SK-N-SH treated with all-trans-retinoic acid at 6 μM for 48 hours (cell line): ENCODE measurements at regions not wholly inside any gene's neighbourhood (a gene's known extent, or its start where the extent isn't known, plus 50 kb on each side); places are given as distances from the start of the nearest gene placed in this dataset.

Experiments
- ATAC-seq: fragments of 200-7000 bp; cut with Tn5 transposase; 3 replicates; pipeline ENCODE4 v1.9.1; 2020; ENCODE audit warnings: mild to moderate bottlenecking, moderate library complexity
- ARNTL ChIP-seq: fragments of 450-650 bp; formaldehyde crosslinking; IDR thresholded peaks from 2 replicates; pipeline ENCODE4 v1.5.0; 2020; ENCODE audit warnings: low read depth, mild to moderate bottlenecking, moderate library complexity, borderline replicate concordance
- BACH2 ChIP-seq: fragments of 250-450 bp; sonication (Bioruptor Pico); IDR thresholded peaks from 2 replicates; pipeline ENCODE4 v1.9.0; 2021; ENCODE audit warnings: mild to moderate bottlenecking, borderline replicate concordance
- CREB5 ChIP-seq: fragments of 250-450 bp; sonication (Bioruptor Pico); IDR thresholded peaks from 2 replicates; pipeline ENCODE4 v1.5.1; 2020; ENCODE audit warnings: low read depth, mild to moderate bottlenecking, moderate library complexity
- CSDC2 ChIP-seq: fragments of 250-450 bp; sonication (Bioruptor Pico); IDR thresholded peaks from 2 replicates; pipeline ENCODE4 v1.5.0; 2020; ENCODE audit warnings: mild to moderate bottlenecking, moderate library complexity
- ESRRG ChIP-seq: fragments of 250-450 bp; sonication (Bioruptor Pico); IDR thresholded peaks from 2 replicates; pipeline ENCODE4 v1.6.1; 2021; ENCODE audit warnings: mild to moderate bottlenecking
- GLIS3 ChIP-seq: fragments of 250-450 bp; sonication (Bioruptor Pico); IDR thresholded peaks from 2 replicates; pipeline ENCODE4 v1.5.0; 2020; ENCODE audit warnings: mild to moderate bottlenecking, moderate library complexity
- ISL1 ChIP-seq: fragments of 250-450 bp; sonication (Bioruptor Pico); IDR thresholded peaks from 2 replicates; pipeline ENCODE4 v2.1.2; 2022; ENCODE audit warnings: mild to moderate bottlenecking, moderate library complexity
- PPARA ChIP-seq: fragments of 250-450 bp; sonication (Bioruptor Pico); IDR thresholded peaks from 2 replicates; pipeline ENCODE4 v1.5.0; 2020; ENCODE audit warnings: mild to moderate bottlenecking, borderline replicate concordance
- RARB ChIP-seq: fragments of 250-450 bp; sonication (Bioruptor Pico); IDR thresholded peaks from 2 replicates; pipeline ENCODE4 v1.8.0; 2021; ENCODE audit warnings: mild to moderate bottlenecking, moderate library complexity
- TSHZ2 ChIP-seq: fragments of 250-450 bp; sonication (Bioruptor Pico); IDR thresholded peaks from 2 replicates; pipeline ENCODE4 v1.5.0; 2020; ENCODE audit warnings: mild to moderate bottlenecking, moderate library complexity
- ZC3H10 ChIP-seq: fragments of 250-450 bp; sonication (Bioruptor Pico); IDR thresholded peaks from 2 replicates; pipeline ENCODE4 v1.5.1; 2021; ENCODE audit warnings: mild to moderate bottlenecking, moderate library complexity
- ZFP3 ChIP-seq: fragments of 250-450 bp; sonication (Bioruptor Pico); IDR thresholded peaks from 2 replicates; pipeline ENCODE4 v1.5.0; 2020; ENCODE audit warnings: mild to moderate bottlenecking, moderate library complexity
- ZFP30 ChIP-seq: fragments of 450-650 bp; formaldehyde crosslinking; IDR thresholded peaks from 2 replicates; pipeline ENCODE4 v1.5.0; 2022; ENCODE audit warnings: mild to moderate bottlenecking, moderate library complexity
- ZNF70 ChIP-seq: fragments of 450-650 bp; formaldehyde crosslinking; IDR thresholded peaks from 2 replicates; pipeline ENCODE4 v1.5.0; 2020; ENCODE audit warnings: mild to moderate bottlenecking, moderate library complexity
- TF ChIP-seq, protein P1 (sequence below): fragments of 250-450 bp; sonication (Bioruptor Pico); IDR thresholded peaks from 2 replicates; pipeline ENCODE4 v1.8.0; 2020; ENCODE audit warnings: mild to moderate bottlenecking, moderate library complexity, borderline replicate concordance

GRCh38 chr2:67259556-67260342 lies 137.4 kb upstream of the ETAA1 start (continued):
- TF ChIP-seq TSHZ2 (0 out of 2 replicates have a peak, but pooled peaks have one; percentile 61), CREB5 (CRISPR knock-in tag) (no peak; the same call in 1 of the 2 replicates), CSDC2 (no peak), GLIS3 (CRISPR knock-in tag) (no peak), ARNTL (CRISPR knock-in tag) (no peak)

GRCh38 chr2:67260343-67261277 lies 136.5 kb upstream of the ETAA1 start:
- ATAC-seq = peak; percentile 74
- peak; percentile 83 for TF ChIP-seq CREB5 (CRISPR knock-in tag)
- no peak for TF ChIP-seq BACH2 (CRISPR knock-in tag)
- no peak for TF ChIP-seq PPARA (CRISPR knock-in tag)
- TF ChIP-seq ZFP30 = 0 out of 2 replicates have a peak, but pooled peaks have one; percentile 35
- TF ChIP-seq CSDC2 = no peak
- TF ChIP-seq ZC3H10 (CRISPR knock-in tag) = 0 out of 2 replicates have a peak, but pooled peaks have one; percentile 17
- no peak for TF ChIP-seq ZNF70 (CRISPR knock-in tag)
- peak; percentile 87 for TF ChIP-seq ISL1 (CRISPR knock-in tag)
- TF ChIP-seq, protein P1, sequence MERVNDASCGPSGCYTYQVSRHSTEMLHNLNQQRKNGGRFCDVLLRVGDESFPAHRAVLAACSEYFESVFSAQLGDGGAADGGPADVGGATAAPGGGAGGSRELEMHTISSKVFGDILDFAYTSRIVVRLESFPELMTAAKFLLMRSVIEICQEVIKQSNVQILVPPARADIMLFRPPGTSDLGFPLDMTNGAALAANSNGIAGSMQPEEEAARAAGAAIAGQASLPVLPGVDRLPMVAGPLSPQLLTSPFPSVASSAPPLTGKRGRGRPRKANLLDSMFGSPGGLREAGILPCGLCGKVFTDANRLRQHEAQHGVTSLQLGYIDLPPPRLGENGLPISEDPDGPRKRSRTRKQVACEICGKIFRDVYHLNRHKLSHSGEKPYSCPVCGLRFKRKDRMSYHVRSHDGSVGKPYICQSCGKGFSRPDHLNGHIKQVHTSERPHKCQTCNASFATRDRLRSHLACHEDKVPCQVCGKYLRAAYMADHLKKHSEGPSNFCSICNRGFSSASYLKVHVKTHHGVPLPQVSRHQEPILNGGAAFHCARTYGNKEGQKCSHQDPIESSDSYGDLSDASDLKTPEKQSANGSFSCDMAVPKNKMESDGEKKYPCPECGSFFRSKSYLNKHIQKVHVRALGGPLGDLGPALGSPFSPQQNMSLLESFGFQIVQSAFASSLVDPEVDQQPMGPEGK (CRISPR knock-in tag) = no peak

DNA sequence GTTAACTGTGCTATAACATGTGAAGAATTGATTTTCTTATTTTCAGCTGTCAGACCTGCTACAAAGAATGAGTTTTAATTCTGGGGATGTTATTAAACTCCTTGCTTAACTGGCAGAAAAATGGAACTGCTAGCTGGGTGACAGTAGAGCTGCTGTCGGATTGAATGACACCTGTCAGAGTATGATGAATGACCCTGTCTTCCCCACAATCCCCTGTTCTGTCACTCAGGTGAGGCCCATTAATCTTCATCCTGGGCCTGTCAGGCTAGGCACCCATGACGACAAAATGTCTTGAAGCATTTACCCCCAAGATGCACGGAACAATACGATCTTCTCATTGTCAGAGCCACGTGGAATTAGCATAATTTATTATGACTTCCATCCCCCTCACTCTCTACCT lies 129.9 kb upstream of the ETAA1 start:
- no peak for ATAC-seq
- TF ChIP-seq ZNF70 (CRISPR knock-in tag) (no peak), GLIS3 (CRISPR knock-in tag) (no peak)

- peak; percentile 26; the same call in 1 of the 3 replicates for ATAC-seq
- TF ChIP-seq RARB (CRISPR knock-in tag) (no peak), ESRRG (no peak), ISL1 (CRISPR knock-in tag) (0 out of 2 replicates have a peak, but pooled peaks have one; percentile 20), ZC3H10 (CRISPR knock-in tag) (no peak), ZFP30 (no peak), GLIS3 (CRISPR knock-in tag) (no peak), ZFP3 (CRISPR knock-in tag) (no peak)
- TF ChIP-seq, protein P1 (CRISPR knock-in tag) = no peak
Observed at GRCh38 chr2:67268797-67269196, 128.3 kb upstream of the ETAA1 start.
